ENCODE measurements at regions not wholly inside any gene's neighbourhood (a gene's known extent, or its start where the extent isn't known, plus 50 kb on each side); places are given as distances from the start of the nearest gene placed in this dataset.
A peak's percentile ranks its signal among the peaks of the same experiment; 100 is the strongest.

DNA sequence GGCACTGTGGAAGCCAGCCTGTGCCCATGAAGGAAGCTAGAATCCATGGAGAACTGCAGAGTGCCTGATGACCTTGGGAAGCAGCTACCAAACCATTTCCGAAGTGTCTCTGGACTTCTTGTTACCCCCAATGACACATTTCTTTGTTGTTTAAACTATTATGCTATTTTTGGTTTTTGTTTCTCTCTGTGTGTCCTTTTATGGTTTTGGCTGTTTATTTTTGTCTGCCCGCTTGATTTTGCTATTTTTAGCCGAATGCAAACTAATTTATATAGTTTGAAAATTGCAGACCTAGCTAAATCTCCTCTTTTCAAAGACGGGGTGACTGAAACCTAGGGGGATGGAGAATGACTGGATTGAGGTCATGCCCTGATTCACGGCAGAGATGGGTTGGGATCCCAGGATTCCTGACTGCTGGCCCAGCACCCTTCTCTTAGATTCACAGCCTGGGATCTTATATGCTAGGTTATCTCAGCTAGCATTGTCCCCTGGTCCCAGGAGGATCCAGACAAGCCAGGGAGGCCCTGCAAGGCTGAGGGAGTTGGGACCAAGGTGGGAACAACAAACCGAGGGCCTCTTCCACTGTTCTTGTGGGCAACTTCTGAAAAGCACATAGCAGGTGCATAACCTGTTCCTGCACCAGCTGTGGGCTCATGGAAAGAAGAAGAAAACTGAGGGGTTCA lies 116.3 kb upstream of the HAAO start:
- intact Hi-C loops (cut with DNase I), result loop anchor here in 4 of 10 donors (5.0 kb wide), 3 partner anchors 41 to 51 kb away; no protein-coding TSS in a partner anchor
- no peaks in the 10 kb centered on the region for H3K9me3 ChIP-seq
- DNase-seq (no peak), ATAC-seq (no peak)
- no peak overlapping the region for H3K4me3 ChIP-seq
- 79 to 85% methylated on average over 6 of the region's 6 CpGs for WGBS, 2 donors
- H3K27me3 ChIP-seq, result peaks cover 0 to 7% (median 0%) of the 10 kb centered on the region in 7 donors
- peak overlapping the region in 7 of 10 donors; percentile 76 to 92 (median 83) for H3K27ac ChIP-seq
- H3K36me3 ChIP-seq, result no peaks in the 10 kb centered on the region
- peaks cover 28 to 77% (median 59%) of the 10 kb centered on the region in 9 donors for H3K4me1 ChIP-seq
- TF ChIP-seq, protein P1, sequence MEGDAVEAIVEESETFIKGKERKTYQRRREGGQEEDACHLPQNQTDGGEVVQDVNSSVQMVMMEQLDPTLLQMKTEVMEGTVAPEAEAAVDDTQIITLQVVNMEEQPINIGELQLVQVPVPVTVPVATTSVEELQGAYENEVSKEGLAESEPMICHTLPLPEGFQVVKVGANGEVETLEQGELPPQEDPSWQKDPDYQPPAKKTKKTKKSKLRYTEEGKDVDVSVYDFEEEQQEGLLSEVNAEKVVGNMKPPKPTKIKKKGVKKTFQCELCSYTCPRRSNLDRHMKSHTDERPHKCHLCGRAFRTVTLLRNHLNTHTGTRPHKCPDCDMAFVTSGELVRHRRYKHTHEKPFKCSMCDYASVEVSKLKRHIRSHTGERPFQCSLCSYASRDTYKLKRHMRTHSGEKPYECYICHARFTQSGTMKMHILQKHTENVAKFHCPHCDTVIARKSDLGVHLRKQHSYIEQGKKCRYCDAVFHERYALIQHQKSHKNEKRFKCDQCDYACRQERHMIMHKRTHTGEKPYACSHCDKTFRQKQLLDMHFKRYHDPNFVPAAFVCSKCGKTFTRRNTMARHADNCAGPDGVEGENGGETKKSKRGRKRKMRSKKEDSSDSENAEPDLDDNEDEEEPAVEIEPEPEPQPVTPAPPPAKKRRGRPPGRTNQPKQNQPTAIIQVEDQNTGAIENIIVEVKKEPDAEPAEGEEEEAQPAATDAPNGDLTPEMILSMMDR (IDR thresholded peaks at IDR 0.05), result no peak

DNA sequence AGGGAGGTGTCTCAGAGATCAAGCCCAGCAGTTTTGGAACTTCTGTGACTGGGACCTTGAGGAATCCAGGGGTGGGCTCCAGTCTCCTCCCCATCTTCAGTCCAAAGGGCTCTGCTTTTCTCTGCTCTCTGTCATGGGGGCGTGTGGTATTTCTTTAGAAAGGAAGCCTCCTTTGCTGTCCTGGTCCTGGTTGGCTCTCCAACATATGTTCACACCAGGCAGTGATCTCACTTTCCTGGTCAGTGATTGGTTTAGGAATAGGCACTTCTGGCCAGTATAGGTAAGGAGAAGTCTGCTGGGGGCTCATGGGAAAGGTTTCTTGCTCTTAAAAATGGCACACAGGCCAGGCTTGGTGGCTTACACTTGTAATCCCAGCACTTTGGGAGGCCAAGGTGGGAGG lies 115.5 kb upstream of the HAAO start:
- no peak overlapping the region for H3K4me3 ChIP-seq
- intact Hi-C loops (cut with DNase I), result loop anchor here in 4 of 10 donors (5.0 kb wide), 3 partner anchors 41 to 51 kb away; no protein-coding TSS in a partner anchor
- peaks cover 35 to 76% (median 60%) of the 10 kb centered on the region in 9 donors for H3K4me1 ChIP-seq
- DNase-seq (no peak), ATAC-seq (no peak)
- H3K9me3 ChIP-seq, result no peaks in the 10 kb centered on the region
- 80 to 88% methylated on average over 1 of the region's 1 CpG for WGBS, 2 donors
- H3K36me3 ChIP-seq, result no peaks in the 10 kb centered on the region
- peaks cover 0 to 7% (median 0%) of the 10 kb centered on the region in 7 donors for H3K27me3 ChIP-seq
- TF ChIP-seq, protein P1 (IDR thresholded peaks at IDR 0.05), result no peak
- peak overlapping the region in 9 of 10 donors; percentile 60 to 92 (median 83) for H3K27ac ChIP-seq

DNA sequence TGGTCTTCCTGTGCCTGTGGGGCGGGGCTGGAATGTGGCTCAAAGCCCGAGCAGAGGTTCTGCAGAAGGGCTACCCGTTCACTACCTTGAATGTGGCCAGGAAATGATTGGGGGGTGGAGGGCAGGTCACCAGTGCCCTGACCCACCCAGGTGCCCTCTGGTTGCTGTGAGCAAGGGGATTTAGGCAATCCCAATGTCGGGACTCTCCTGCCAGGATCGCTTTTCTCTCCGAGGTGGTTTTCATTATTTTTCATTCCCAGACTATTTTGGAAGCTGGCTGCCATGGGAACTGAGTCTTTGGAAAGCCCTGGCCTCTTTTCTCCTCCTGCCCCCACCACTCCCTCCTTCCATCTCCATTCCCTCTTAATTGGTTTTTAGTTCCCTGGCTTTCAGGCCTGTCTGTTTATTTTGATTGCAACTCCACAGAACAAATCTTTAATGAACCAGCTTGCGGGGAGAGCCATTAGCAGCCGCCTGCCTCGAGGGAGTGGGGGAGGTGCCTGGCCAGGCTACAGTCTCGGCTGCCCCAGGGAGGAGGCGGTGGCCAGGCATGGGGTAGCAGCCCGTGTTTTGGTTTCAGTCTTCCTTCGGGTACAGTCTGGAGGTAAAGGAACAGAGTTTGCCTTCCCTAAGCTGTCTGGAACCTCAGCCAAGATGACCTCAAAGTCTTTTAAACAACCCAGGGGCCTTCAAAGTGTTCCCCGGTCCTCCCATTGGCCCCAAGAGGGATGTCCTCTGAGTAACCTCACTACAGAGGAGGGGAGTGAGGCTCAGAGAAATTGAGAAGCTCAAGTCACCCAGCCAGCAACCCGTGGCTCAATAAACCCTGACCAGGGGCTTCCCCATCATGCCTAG lies 114.4 kb upstream of the HAAO start:
- ATAC-seq (peak; percentile 45 to 77 (median 63)), DNase-seq (peak; percentile 48 to 73)
- 34 to 49% methylated on average over 15 of the region's 15 CpGs for WGBS, 2 donors
- H3K27me3 ChIP-seq, result peaks cover 0 to 7% (median 0%) of the 10 kb centered on the region in 7 donors
- no peaks in the 10 kb centered on the region for H3K36me3 ChIP-seq
- H3K9me3 ChIP-seq, result no peaks in the 10 kb centered on the region
- H3K4me1 ChIP-seq, result peaks cover 35 to 74% (median 61%) of the 10 kb centered on the region in 9 donors
- H3K4me3 ChIP-seq, result peak overlapping the region in 3 of 10 donors; percentile 3 to 32 (median 24)
- intact Hi-C loops (cut with DNase I), result loop anchor here in 4 of 10 donors (5.0 kb wide), 3 partner anchors 39 to 49 kb away; no protein-coding TSS in a partner anchor
- TF ChIP-seq, protein P1 (IDR thresholded peaks at IDR 0.05), result no peak
- H3K27ac ChIP-seq, result peak overlapping the region; percentile 60 to 92 (median 82)

DNA sequence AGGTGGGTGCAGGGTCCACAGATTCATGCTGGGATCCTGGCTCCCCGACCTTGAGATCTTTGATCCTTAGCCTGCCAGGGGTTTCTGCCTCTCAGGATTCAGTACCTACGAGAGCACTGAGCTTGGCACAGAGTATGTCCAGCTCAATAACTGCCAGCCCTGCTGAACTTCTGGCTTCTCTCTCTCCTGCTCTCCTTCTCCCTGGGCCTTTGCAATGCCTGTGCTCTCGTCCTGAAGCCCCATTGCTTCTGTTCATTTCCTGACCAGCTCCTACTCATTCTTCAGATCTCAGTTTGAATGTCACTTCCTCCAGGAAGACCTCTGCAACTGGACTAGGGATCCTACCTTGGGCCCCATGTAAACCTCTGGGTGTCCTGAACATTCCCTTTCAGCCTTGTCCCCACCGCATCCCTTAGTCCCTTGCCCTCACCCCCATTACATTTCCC lies 113.8 kb upstream of the HAAO start:
- intact Hi-C loops (cut with DNase I), result loop anchor here in 4 of 10 donors (5.0 kb wide), 3 partner anchors 39 to 49 kb away; no protein-coding TSS in a partner anchor
- TF ChIP-seq, protein P1 (IDR thresholded peaks at IDR 0.05), result no peak
- peak overlapping the region; percentile 60 to 92 (median 82) for H3K27ac ChIP-seq
- peaks cover 35 to 75% (median 63%) of the 10 kb centered on the region in 9 donors for H3K4me1 ChIP-seq
- no peaks in the 10 kb centered on the region for H3K36me3 ChIP-seq
- ATAC-seq, result peak in 5 of 8 donors; percentile 1 to 11 (median 7)
- no peaks in the 10 kb centered on the region for H3K9me3 ChIP-seq
- DNase-seq, result no peak
- H3K27me3 ChIP-seq, result peaks cover 0 to 7% (median 0%) of the 10 kb centered on the region in 7 donors
- peak overlapping the region in 5 of 10 donors; percentile 3 to 32 (median 24) for H3K4me3 ChIP-seq
- WGBS, 2 donors, result 44 to 56% methylated on average over 4 of the region's 4 CpGs

All from heart right ventricle (tissue), 16 donors.